Type B pancreatic cell (in vitro differentiated cells): ENCODE measurements at regions not wholly inside any gene's neighbourhood (a gene's known extent, or its start where the extent isn't known, plus 50 kb on each side); places are given as distances from the start of the nearest gene placed in this dataset.

ENCODE experiments used
- DNase-seq: peaks from one replicate; pipeline ENCODE4 v3.0.0; 2021; ENCODE audit warnings: mixed read lengths; ENCODE audit not compliant: unreplicated experiment; ENCODE audit errors: extremely low spot score
- H3K27ac Mint-ChIP-seq: 2 replicates; pipeline ENCODE4 v1.8.0; 2021; ENCODE audit warnings: mild to moderate bottlenecking, mixed read lengths
- H3K27me3 Mint-ChIP-seq: 2 replicates; pipeline ENCODE4 v1.8.0; 2021; ENCODE audit warnings: mixed read lengths
- H3K36me3 Mint-ChIP-seq: 2 replicates; pipeline ENCODE4 v1.8.0; 2021; ENCODE audit warnings: mixed read lengths
- H3K4me1 Mint-ChIP-seq: one replicate; pipeline ENCODE4 v1.8.0; 2021; ENCODE audit warnings: mixed read lengths; ENCODE audit not compliant: unreplicated experiment
- H3K4me3 Mint-ChIP-seq: 2 replicates; pipeline ENCODE4 v1.8.0; 2021; ENCODE audit warnings: mild to moderate bottlenecking, mixed read lengths
- H3K9me3 Mint-ChIP-seq: 2 replicates; pipeline ENCODE4 v1.8.0; 2021; ENCODE audit warnings: mixed read lengths
- CTCF ChIP-seq: fragments of 200-600 bp; sonication (generic); conservative IDR thresholded peaks from 2 replicates; pipeline ENCODE4 v1.5.0; 2021; ENCODE audit warnings: antibody characterized with exemption, mild to moderate bottlenecking

GRCh38 chr1:59219916-59220315, 77.0 kb upstream of the FGGY start:
- peaks cover 12% of the 10 kb centered on the region for H3K4me1 Mint-ChIP-seq
- no peak overlapping the region for H3K4me3 Mint-ChIP-seq
- H3K27ac Mint-ChIP-seq, result no peak overlapping the region

GRCh38 chr1:59220356-59220755, 76.5 kb upstream of the FGGY start:
- TF ChIP-seq CTCF, result no peak
- Mint-ChIP-seq H3K9me3 (peaks cover 13% of the 10 kb centered on the region), H3K4me1 (peaks cover 8% of the 10 kb centered on the region), H3K36me3 (peaks cover 4% of the 10 kb centered on the region), H3K27ac (no peak overlapping the region), H3K27me3 (no peaks in the 10 kb centered on the region), H3K4me3 (no peak overlapping the region)
- DNase-seq, result no peak

More at GRCh38 chr1:59219916-59220315, 77.0 kb upstream of the FGGY start:
- DNase-seq, result no peak
- H3K36me3 Mint-ChIP-seq, result peaks cover 4% of the 10 kb centered on the region
- peaks cover 18% of the 10 kb centered on the region for H3K9me3 Mint-ChIP-seq
- TF ChIP-seq CTCF, result no peak
- no peaks in the 10 kb centered on the region for H3K27me3 Mint-ChIP-seq

GRCh38 chr1:59223198-59223597, 73.7 kb upstream of the FGGY start:
- Mint-ChIP-seq H3K36me3 (no peaks in the 10 kb centered on the region), H3K27ac (no peak overlapping the region), H3K27me3 (no peaks in the 10 kb centered on the region), H3K4me1 (peaks cover 8% of the 10 kb centered on the region), H3K4me3 (no peak overlapping the region), H3K9me3 (peaks cover 4% of the 10 kb centered on the region)
- DNase-seq, result no peak
- TF ChIP-seq CTCF, result no peak

- Mint-ChIP-seq H3K36me3 (no peaks in the 10 kb centered on the region), H3K27ac (peak overlapping the region; percentile 32), H3K4me3 (no peak overlapping the region), H3K27me3 (no peaks in the 10 kb centered on the region), H3K9me3 (peaks cover 4% of the 10 kb centered on the region), H3K4me1 (peaks cover 8% of the 10 kb centered on the region)
- DNase-seq, result no peak
- TF ChIP-seq CTCF, result no peak
Measured at GRCh38 chr1:59223989-59224634, 72.8 kb upstream of the FGGY start.

- Mint-ChIP-seq H3K9me3 (peaks cover 4% of the 10 kb centered on the region), H3K4me3 (no peak overlapping the region), H3K36me3 (no peaks in the 10 kb centered on the region), H3K27ac (no peak overlapping the region), H3K27me3 (no peaks in the 10 kb centered on the region), H3K4me1 (peaks cover 8% of the 10 kb centered on the region)
- no peak for DNase-seq
- TF ChIP-seq CTCF, result no peak
Measured at GRCh38 chr1:59225594-59226316, 71.1 kb upstream of the FGGY start.
